IgD-negative memory B cell (primary cell): ENCODE measurements at regions not wholly inside any gene's neighbourhood (a gene's known extent, or its start where the extent isn't known, plus 50 kb on each side); places are given as distances from the start of the nearest gene placed in this dataset.

Experiments used
- H3K27ac Mint-ChIP-seq, 3 donors: one replicate each; pipeline ENCODE4 v1.8.0; 2020 to 2022; ENCODE audit warnings: mild to moderate bottlenecking in 3 of 3, mixed read lengths in 3 of 3, moderate library complexity in 1 of 3
- H3K27me3 Mint-ChIP-seq: one replicate; pipeline ENCODE4 v1.8.0; 2021; ENCODE audit warnings: mixed read lengths
- H3K36me3 Mint-ChIP-seq: one replicate; pipeline ENCODE4 v1.8.0; 2020; ENCODE audit warnings: mild to moderate bottlenecking, mixed read lengths
- H3K4me1 Mint-ChIP-seq, 3 donors: one replicate each; pipeline ENCODE4 v1.8.0; 2020 to 2022; ENCODE audit warnings: mixed read lengths in 3 of 3, mild to moderate bottlenecking in 1 of 3
- H3K4me3 Mint-ChIP-seq, 4 donors: one replicate each; pipeline ENCODE4 v1.8.0; 2020 to 2022; ENCODE audit warnings: mild to moderate bottlenecking in 4 of 4, mixed read lengths in 4 of 4, moderate library complexity in 3 of 4
- H3K9me3 Mint-ChIP-seq, 3 donors: one replicate each; pipeline ENCODE4 v1.8.0; 2020 to 2021; ENCODE audit warnings: mixed read lengths in 3 of 3, mild to moderate bottlenecking in 1 of 3

- no peak overlapping the region for H3K4me3 Mint-ChIP-seq
- no peaks in the 10 kb centered on the region for H3K9me3 Mint-ChIP-seq
- no peaks in the 10 kb centered on the region for H3K27me3 Mint-ChIP-seq
- H3K27ac Mint-ChIP-seq: no peak overlapping the region
- H3K36me3 Mint-ChIP-seq: no peaks in the 10 kb centered on the region
- H3K4me1 Mint-ChIP-seq: peaks cover 7 to 15% (median 14%) of the 10 kb centered on the region in 3 donors
Observed at GRCh38 chr9:81532251-81532650, 157.1 kb downstream of the TLE1 start.

DNA sequence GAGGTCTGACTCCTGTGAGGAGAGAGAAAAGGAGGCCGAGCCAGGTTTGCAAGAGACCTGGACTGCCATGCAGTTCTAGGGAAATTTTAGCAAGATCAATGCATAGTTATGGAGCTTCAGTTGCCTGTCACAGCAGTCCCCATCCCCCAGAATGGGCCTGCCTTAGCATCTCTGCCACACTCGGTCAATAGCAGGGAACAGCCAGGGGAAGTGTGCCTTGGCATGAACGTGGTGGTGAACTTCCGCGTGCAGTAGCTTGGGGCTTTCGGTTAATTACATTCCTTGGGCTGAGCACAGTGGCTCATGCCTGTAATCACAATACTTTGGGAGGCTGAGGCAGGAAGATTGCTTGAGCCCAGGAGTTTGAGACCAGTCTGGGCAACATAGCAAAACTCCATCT is 157.8 kb downstream of the TLE1 start:
- Mint-ChIP-seq H3K36me3 (no peaks in the 10 kb centered on the region), H3K27ac (peak overlapping the region in 1 of 3 donors; percentile 34), H3K9me3 (no peaks in the 10 kb centered on the region), H3K27me3 (no peaks in the 10 kb centered on the region), H3K4me1 (peaks cover 7 to 15% (median 14%) of the 10 kb centered on the region in 3 donors), H3K4me3 (peak overlapping the region in 1 of 4 donors; percentile 33)

DNA sequence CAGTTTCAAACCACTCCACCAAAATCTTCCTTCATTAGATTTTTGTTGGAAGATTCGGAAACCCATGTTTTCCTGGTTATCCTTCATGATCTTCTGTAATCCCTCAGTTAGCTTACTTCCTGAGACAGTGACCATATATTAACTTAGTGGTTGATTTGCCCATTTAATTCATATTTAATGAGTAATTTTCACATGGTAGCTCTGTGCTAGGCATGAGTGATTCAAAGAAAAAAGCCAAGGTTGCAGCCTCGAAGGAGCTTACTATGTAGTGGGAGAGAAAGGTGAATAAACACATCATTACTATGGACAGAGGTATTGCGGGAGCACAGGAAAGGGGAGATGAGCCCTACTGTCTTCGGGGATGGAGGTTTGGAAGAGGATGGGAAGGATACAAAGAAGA is 158.5 kb downstream of the TLE1 start:
- H3K4me1 Mint-ChIP-seq: peaks cover 7 to 15% (median 14%) of the 10 kb centered on the region in 3 donors
- no peaks in the 10 kb centered on the region for H3K36me3 Mint-ChIP-seq
- H3K4me3 Mint-ChIP-seq: peak overlapping the region in 1 of 4 donors; percentile 38
- peak overlapping the region in 1 of 3 donors; percentile 34 for H3K27ac Mint-ChIP-seq
- no peaks in the 10 kb centered on the region for H3K9me3 Mint-ChIP-seq
- H3K27me3 Mint-ChIP-seq: peaks cover 4% of the 10 kb centered on the region

- H3K36me3 Mint-ChIP-seq: no peaks in the 10 kb centered on the region
- peaks cover 7 to 15% (median 14%) of the 10 kb centered on the region in 3 donors for H3K4me1 Mint-ChIP-seq
- peak overlapping the region in 3 of 4 donors; percentile 42 to 61 (median 45) for H3K4me3 Mint-ChIP-seq
- H3K27me3 Mint-ChIP-seq: peaks cover 5% of the 10 kb centered on the region
- peak overlapping the region in 1 of 3 donors; percentile 77 for H3K27ac Mint-ChIP-seq
- H3K9me3 Mint-ChIP-seq: no peaks in the 10 kb centered on the region
Observed at GRCh38 chr9:81530310-81530810, 159.0 kb downstream of the TLE1 start.

DNA sequence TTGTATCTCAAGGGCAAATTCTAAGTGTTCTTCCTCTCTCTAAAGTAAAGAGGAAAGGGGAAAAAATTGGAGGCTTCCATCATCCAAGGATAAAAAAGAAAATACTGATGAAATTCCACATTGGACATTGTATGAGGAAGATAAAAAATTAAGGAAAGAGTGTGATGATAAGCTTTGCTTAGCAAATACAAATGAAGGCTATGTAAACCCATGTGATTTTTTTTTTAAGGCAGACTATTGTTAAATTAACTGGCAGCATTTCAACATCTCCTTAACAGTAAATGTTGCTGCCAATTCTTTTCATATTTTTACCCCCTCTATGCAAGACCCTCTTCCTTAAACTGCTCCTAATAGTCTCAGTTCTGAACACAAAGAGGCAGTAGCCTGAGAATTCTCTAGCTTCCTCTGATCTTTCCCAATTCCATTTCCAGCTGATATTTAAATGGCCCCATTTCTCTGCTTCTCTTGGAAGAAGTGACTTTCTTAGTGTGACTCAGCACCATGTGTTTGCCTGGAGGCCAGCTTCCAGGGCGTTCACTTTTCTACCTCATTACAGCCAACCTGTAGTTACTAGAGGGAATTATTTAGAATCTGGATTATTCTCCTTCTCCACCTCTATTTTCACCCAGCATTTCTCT is 159.7 kb downstream of the TLE1 start:
- Mint-ChIP-seq H3K4me3 (peak overlapping the region in 2 of 4 donors; percentile 51 to 61), H3K36me3 (no peaks in the 10 kb centered on the region), H3K9me3 (no peaks in the 10 kb centered on the region), H3K27ac (no peak overlapping the region), H3K27me3 (peaks cover 5% of the 10 kb centered on the region), H3K4me1 (peaks cover 7 to 15% (median 14%) of the 10 kb centered on the region in 3 donors)

DNA sequence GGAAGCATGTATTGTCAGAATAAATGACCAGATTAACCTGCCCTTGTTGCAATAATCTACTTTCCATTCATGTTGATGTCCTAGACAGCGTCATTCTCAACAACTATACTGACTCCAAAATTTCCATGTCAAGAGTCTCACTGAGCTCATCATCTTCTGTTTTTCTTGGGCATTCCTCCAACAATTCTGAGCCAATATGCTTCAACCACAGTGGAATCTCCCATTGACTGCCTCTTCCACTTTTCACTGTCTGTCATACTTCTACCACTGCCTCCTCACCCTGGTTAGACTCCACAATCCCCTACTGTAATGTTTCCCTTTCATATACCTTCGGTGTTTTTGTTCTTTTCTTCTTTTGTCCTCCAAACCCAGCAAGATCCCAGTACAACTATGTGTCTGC is 162.8 kb downstream of the TLE1 start:
- Mint-ChIP-seq H3K27ac (no peak overlapping the region), H3K4me1 (peaks cover 13 to 23% (median 22%) of the 10 kb centered on the region in 3 donors), H3K36me3 (no peaks in the 10 kb centered on the region), H3K27me3 (peaks cover 5% of the 10 kb centered on the region), H3K9me3 (no peaks in the 10 kb centered on the region), H3K4me3 (no peak overlapping the region)

DNA sequence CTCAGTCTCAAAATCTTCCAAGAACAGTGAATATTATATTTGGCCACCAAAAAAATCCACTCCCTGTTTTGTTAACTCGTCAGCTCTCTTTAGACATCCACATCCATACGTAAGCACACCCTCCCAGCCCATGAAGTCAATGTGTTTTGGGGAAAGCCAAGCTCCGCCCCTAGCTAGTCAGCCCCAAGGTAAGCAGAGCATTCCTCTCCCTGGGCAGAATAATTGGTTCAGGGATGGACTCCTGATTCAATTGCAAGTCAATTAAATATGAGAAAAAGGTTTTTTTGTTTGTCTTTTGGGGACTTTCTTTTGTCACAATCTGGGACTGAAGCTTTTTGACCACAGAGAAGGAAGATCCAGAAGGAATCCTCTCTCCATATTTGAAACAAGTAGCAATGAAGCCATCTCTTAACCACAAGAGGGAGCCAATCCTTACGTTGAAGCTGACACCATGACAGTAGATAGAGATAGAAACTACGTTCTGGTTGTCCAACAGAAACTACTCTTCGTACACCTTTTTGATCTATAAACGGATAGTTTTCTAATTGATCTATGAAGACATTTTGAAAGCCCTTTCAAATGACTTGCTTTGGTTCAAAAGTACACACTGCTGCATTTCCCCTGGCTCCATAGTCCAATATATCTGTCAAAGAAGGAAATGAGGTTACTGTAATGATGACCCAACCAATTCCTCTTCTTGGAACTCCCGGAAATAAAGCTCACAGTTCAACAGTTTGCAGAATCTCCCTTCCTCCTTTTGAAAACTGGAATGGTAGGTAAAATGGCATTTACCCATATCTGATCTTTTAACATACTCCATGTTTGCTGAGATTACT is 166.4 kb downstream of the TLE1 start:
- Mint-ChIP-seq H3K4me1 (peaks cover 6 to 8% (median 7%) of the 10 kb centered on the region in 3 donors), H3K36me3 (no peaks in the 10 kb centered on the region), H3K4me3 (peak overlapping the region in 3 of 4 donors; percentile 47 to 92 (median 79)), H3K27ac (no peak overlapping the region), H3K27me3 (peaks cover 5% of the 10 kb centered on the region), H3K9me3 (no peaks in the 10 kb centered on the region)

DNA sequence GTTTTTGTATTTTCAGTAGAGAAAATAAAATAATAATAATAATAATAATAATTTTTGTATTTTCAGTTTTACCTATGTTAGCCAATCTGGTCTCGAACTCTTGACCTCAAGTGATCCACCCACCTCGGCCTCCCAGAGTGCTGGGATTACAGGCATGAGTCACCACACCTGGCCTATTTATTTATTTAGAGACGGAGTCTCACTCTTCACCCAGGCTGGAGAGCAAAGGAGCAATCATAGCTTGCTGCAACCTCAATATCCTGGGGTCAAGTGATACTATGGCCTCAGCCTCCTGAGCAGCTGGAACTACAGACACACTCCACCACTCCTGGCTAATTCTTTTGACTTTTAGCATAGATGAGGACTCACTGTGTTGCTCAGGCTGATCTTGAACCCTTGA is 167.5 kb downstream of the TLE1 start:
- H3K4me3 Mint-ChIP-seq: no peak overlapping the region
- H3K36me3 Mint-ChIP-seq: no peaks in the 10 kb centered on the region
- H3K9me3 Mint-ChIP-seq: peaks cover 0 to 3% (median 0%) of the 10 kb centered on the region in 3 donors
- peaks cover 6 to 8% (median 7%) of the 10 kb centered on the region in 3 donors for H3K4me1 Mint-ChIP-seq
- H3K27me3 Mint-ChIP-seq: peaks cover 7% of the 10 kb centered on the region
- H3K27ac Mint-ChIP-seq: no peak overlapping the region

DNA sequence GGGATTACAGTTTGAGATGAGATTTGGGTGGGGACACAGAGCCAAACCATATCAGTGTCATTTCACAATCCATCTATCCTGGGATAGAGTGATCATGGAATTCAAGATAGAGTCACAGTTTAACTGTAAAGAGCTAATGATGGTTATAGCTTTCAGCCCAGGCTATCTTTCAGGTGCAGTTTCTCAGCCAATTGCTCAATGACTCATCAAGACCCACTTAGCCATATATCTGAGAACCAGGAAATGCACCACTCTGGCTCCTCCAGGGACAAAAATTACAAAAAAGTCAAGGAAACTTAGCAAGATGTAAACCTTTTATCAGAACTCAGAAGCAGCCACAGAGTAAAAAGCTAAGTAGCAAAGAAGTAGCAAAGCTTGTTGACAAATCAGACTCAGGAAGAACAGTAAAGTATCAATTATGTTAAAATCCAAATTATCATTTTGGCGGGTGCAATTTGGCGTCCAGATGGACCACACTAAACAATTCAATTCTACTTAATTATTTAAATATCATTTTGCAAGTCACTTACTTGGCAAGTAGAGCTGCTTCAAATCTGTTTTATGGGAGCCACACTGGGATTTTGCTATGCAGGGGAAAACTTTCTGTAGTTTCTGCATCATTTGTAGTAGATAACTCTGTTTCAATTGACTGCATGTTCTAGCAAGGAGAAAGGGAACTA is 169.4 kb downstream of the TLE1 start:
- H3K27me3 Mint-ChIP-seq: peaks cover 3% of the 10 kb centered on the region
- H3K9me3 Mint-ChIP-seq: peaks cover 0 to 3% (median 0%) of the 10 kb centered on the region in 3 donors
- H3K27ac Mint-ChIP-seq: no peak overlapping the region
- no peaks in the 10 kb centered on the region for H3K36me3 Mint-ChIP-seq
- peaks cover 6 to 8% (median 7%) of the 10 kb centered on the region in 3 donors for H3K4me1 Mint-ChIP-seq
- no peak overlapping the region for H3K4me3 Mint-ChIP-seq

- H3K9me3 Mint-ChIP-seq: peaks cover 0 to 3% (median 0%) of the 10 kb centered on the region in 3 donors
- no peaks in the 10 kb centered on the region for H3K36me3 Mint-ChIP-seq
- H3K27ac Mint-ChIP-seq: no peak overlapping the region
- H3K27me3 Mint-ChIP-seq: peaks cover 3% of the 10 kb centered on the region
- H3K4me3 Mint-ChIP-seq: no peak overlapping the region
- peaks cover 3 to 4% (median 4%) of the 10 kb centered on the region in 3 donors for H3K4me1 Mint-ChIP-seq
Observed at GRCh38 chr9:81517954-81518353, 171.4 kb downstream of the TLE1 start.

GRCh38 chr9:81513059-81513458 is 176.3 kb downstream of the TLE1 start:
- H3K9me3 Mint-ChIP-seq: peaks cover 0 to 3% (median 0%) of the 10 kb centered on the region in 3 donors
- H3K4me3 Mint-ChIP-seq: no peak overlapping the region
- no peaks in the 10 kb centered on the region for H3K36me3 Mint-ChIP-seq
- no peak overlapping the region for H3K27ac Mint-ChIP-seq
- H3K4me1 Mint-ChIP-seq: peaks cover 0 to 3% (median 3%) of the 10 kb centered on the region in 3 donors
- H3K27me3 Mint-ChIP-seq: peaks cover 7% of the 10 kb centered on the region

- Mint-ChIP-seq H3K27me3 (peaks cover 7% of the 10 kb centered on the region), H3K36me3 (no peaks in the 10 kb centered on the region), H3K4me1 (peaks cover 0 to 3% (median 3%) of the 10 kb centered on the region in 3 donors), H3K4me3 (no peak overlapping the region), H3K9me3 (peaks cover 0 to 3% (median 0%) of the 10 kb centered on the region in 3 donors), H3K27ac (no peak overlapping the region)
Observed at GRCh38 chr9:81512641-81513040, 176.7 kb downstream of the TLE1 start.

DNA sequence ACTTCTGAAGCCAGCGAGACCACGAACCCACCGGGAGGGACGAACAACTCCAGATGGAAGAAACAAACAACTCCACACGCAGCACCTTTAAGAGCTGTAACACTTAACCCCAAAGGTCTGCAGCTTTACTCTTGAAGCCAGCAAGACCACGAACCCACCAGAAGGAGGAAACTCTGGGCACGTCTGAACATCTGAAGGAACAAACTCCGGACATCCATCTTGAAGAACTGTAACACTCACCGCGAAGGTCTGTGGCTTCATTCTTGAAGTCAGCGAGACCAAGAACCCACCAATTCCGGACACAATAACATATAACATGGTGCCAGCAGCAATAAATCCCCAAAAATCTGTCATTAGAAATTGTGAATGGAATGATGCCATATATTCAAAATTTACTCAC is 180.9 kb downstream of the TLE1 start:
- H3K27me3 Mint-ChIP-seq: peaks cover 4% of the 10 kb centered on the region
- no peaks in the 10 kb centered on the region for H3K36me3 Mint-ChIP-seq
- H3K9me3 Mint-ChIP-seq: no peaks in the 10 kb centered on the region
- peaks cover 0 to 3% (median 3%) of the 10 kb centered on the region in 3 donors for H3K4me1 Mint-ChIP-seq
- no peak overlapping the region for H3K4me3 Mint-ChIP-seq
- H3K27ac Mint-ChIP-seq: no peak overlapping the region

- H3K9me3 Mint-ChIP-seq: no peaks in the 10 kb centered on the region
- no peaks in the 10 kb centered on the region for H3K36me3 Mint-ChIP-seq
- no peak overlapping the region for H3K4me3 Mint-ChIP-seq
- peaks cover 0 to 3% (median 3%) of the 10 kb centered on the region in 3 donors for H3K4me1 Mint-ChIP-seq
- H3K27me3 Mint-ChIP-seq: peaks cover 4% of the 10 kb centered on the region
- H3K27ac Mint-ChIP-seq: no peak overlapping the region
Observed at GRCh38 chr9:81506941-81507864, 182.1 kb downstream of the TLE1 start.
